ENCODE measurements at regions not wholly inside any gene's neighbourhood (a gene's known extent, or its start where the extent isn't known, plus 50 kb on each side); places are given as distances from the start of the nearest gene placed in this dataset.

DNA sequence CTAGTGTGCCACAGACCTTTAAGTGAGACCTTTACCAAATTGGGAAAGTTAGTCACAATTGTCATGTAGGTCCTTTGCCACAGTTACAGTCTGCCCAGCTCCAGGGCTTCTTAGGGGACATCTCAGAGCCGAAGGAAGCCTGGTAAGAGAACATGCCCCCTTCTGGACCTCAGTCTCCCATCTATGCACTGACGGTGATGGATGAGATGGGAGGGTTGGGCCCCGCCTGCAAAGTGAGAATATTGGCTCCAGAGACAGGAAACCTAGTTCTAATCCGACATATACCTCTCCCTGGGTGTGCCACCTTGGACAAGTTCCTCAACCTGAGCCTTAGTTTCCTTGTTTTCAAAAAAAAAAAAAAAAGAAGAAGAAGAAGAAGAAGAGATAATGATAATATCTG, 85.1 kb upstream of the NAV2 start:
- Histone ChIP-seq H3K27me3 (ENCODE audit: insufficient read depth, poor library complexity, severe bottlenecking) (no peaks in the 10 kb centered on the region), H3K27ac (replicated peaks) (no peak overlapping the region), H3K4me3 (replicated peaks; ENCODE audit: insufficient read depth, low read length) (no peak overlapping the region)
- no peak for DNase-seq (ENCODE audit: low read depth in 1 of 2, low spot score in 1 of 2)
- TF ChIP-seq, protein P1, sequence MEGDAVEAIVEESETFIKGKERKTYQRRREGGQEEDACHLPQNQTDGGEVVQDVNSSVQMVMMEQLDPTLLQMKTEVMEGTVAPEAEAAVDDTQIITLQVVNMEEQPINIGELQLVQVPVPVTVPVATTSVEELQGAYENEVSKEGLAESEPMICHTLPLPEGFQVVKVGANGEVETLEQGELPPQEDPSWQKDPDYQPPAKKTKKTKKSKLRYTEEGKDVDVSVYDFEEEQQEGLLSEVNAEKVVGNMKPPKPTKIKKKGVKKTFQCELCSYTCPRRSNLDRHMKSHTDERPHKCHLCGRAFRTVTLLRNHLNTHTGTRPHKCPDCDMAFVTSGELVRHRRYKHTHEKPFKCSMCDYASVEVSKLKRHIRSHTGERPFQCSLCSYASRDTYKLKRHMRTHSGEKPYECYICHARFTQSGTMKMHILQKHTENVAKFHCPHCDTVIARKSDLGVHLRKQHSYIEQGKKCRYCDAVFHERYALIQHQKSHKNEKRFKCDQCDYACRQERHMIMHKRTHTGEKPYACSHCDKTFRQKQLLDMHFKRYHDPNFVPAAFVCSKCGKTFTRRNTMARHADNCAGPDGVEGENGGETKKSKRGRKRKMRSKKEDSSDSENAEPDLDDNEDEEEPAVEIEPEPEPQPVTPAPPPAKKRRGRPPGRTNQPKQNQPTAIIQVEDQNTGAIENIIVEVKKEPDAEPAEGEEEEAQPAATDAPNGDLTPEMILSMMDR (IDR thresholded peaks at IDR 0.05; ENCODE audit: insufficient read depth, low read length): no peak
- no peak for TF ChIP-seq SPI1 (IDR thresholded peaks at IDR 0.05; ENCODE audit: borderline replicate concordance, low read depth)
- no peak for TF ChIP-seq POLR2AphosphoS5 (IDR thresholded peaks at IDR 0.05; ENCODE audit: low read depth)
- TF ChIP-seq GABPA (IDR thresholded peaks at IDR 0.05; ENCODE audit: low read depth): no peak
- TF ChIP-seq, protein P2, sequence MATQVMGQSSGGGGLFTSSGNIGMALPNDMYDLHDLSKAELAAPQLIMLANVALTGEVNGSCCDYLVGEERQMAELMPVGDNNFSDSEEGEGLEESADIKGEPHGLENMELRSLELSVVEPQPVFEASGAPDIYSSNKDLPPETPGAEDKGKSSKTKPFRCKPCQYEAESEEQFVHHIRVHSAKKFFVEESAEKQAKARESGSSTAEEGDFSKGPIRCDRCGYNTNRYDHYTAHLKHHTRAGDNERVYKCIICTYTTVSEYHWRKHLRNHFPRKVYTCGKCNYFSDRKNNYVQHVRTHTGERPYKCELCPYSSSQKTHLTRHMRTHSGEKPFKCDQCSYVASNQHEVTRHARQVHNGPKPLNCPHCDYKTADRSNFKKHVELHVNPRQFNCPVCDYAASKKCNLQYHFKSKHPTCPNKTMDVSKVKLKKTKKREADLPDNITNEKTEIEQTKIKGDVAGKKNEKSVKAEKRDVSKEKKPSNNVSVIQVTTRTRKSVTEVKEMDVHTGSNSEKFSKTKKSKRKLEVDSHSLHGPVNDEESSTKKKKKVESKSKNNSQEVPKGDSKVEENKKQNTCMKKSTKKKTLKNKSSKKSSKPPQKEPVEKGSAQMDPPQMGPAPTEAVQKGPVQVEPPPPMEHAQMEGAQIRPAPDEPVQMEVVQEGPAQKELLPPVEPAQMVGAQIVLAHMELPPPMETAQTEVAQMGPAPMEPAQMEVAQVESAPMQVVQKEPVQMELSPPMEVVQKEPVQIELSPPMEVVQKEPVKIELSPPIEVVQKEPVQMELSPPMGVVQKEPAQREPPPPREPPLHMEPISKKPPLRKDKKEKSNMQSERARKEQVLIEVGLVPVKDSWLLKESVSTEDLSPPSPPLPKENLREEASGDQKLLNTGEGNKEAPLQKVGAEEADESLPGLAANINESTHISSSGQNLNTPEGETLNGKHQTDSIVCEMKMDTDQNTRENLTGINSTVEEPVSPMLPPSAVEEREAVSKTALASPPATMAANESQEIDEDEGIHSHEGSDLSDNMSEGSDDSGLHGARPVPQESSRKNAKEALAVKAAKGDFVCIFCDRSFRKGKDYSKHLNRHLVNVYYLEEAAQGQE (IDR thresholded peaks at IDR 0.05; ENCODE audit: insufficient replicate concordance, low read depth): no peak

DNA sequence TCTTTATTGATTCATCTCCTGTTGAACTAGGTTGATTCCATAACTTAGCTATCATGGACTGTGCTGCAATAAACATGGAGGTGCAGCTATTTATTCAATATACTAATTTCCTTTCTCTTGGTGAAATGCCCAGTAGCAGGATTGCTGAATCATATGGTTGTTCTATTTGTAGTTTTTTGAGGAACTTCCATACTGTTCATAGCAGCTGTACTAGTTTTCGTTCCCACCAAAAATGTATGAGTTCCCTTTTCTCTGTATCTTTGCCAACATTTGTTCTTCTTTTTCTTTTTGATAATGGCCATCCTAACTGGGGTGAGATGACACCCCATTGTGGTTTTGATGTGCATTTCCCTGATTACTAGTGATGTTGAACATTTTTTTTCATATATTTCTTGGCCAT, 87.2 kb upstream of the NAV2 start:
- DNase-seq (ENCODE audit: low read depth in 1 of 2, low spot score in 1 of 2): peak in 1 of 2 experiments; percentile 3
- no peak overlapping the region for H3K27ac ChIP-seq (replicated peaks)
- H3K4me3 ChIP-seq (replicated peaks; ENCODE audit: insufficient read depth, low read length): no peak overlapping the region
- TF ChIP-seq GABPA (IDR thresholded peaks at IDR 0.05; ENCODE audit: low read depth): no peak
- peak; percentile 59; the same call in 1 of the 2 replicates for TF ChIP-seq SPI1 (IDR thresholded peaks at IDR 0.05; ENCODE audit: borderline replicate concordance, low read depth)
- H3K27me3 ChIP-seq (ENCODE audit: insufficient read depth, poor library complexity, severe bottlenecking): no peaks in the 10 kb centered on the region

DNA sequence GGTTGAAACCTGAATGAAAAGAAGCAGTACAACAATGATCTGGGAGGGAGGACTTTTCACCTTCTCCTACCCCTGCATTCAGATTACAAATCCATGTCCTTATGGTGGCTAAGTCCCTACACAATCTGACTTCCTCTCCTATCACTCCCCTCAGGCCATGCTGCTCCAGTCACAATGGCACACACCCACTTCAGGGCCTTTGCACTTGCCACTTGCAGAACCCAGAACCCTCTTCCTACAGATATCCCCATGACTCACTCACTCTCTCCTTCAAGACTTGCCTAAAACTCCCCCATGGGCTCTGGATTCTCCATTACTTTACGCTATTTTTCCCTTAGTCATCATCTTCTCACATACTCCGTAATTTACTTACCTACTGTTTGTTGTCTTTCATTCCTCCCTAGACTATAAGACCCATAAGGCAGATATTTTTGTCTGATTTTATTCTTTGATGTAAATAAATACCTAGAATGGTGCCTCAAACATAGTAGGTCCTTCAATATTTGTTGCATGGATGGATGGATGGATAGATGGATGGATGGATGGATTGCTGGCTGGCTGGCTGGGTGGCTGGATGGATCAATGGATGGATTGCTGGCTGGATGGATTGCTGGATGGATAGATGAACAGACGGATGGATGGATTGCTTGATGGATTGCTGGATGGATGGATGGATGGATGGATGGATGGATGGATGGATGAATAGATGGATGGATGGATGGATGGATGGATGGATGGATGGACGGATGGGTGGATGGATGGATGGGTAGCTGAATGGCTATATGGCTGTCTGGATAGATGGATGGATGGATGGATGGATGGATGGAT, 94.7 kb upstream of the NAV2 start:
- Histone ChIP-seq H3K27ac (replicated peaks) (no peak overlapping the region), H3K27me3 (ENCODE audit: insufficient read depth, poor library complexity, severe bottlenecking) (no peaks in the 10 kb centered on the region), H3K4me3 (replicated peaks; ENCODE audit: insufficient read depth, low read length) (no peak overlapping the region)
- no peak for TF ChIP-seq GABPA (IDR thresholded peaks at IDR 0.05; ENCODE audit: low read depth)
- no peak for TF ChIP-seq POLR2AphosphoS5 (IDR thresholded peaks at IDR 0.05; ENCODE audit: low read depth)
- TF ChIP-seq, protein P1 (IDR thresholded peaks at IDR 0.05; ENCODE audit: insufficient read depth, low read length): no peak
- TF ChIP-seq, protein P2 (IDR thresholded peaks at IDR 0.05; ENCODE audit: insufficient replicate concordance, low read depth): no peak
- TF ChIP-seq SPI1 (IDR thresholded peaks at IDR 0.05; ENCODE audit: borderline replicate concordance, low read depth): no peak
- no peak for DNase-seq (ENCODE audit: low read depth in 1 of 2, low spot score in 1 of 2)

DNA sequence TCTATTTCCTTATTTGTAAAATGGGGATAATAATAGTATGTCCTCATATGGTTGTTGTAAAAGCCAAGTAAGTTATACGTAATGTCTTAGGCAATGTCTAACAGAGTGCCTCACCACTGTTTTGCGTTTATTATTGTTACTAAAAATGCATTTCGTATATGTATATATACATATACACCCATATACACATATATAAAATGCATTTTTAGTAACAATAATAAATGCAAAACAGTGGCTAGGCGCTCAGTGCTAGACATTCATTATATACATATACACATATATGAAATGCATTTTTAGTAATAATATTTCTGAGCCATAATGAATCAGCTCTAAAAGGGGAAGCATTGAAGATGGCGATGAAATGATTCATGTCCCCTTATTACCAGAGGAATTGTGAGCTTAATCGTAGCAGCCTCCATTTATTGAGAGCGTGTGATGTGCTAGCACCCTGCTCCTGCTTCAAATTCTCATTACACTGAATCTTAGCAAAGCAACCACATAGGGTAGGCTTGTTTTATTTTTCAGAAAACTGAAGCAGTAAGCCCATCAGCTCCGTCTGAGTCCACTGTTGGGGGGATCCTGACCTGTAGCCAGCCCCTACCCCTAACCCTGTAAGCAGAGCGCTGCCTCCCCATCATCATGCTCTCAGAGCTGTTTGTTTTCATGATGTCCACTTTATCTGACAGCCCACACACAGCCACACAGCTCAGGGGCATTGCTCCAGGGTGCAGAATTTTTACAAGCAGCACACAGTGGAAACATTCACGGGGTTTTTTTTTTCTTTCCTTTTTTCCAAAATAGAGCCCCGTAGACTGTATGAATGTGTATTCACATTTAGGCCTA, 97.1 kb upstream of the NAV2 start:
- TF ChIP-seq GABPA (IDR thresholded peaks at IDR 0.05; ENCODE audit: low read depth) (no peak), SPI1 (IDR thresholded peaks at IDR 0.05; ENCODE audit: borderline replicate concordance, low read depth) (no peak), POLR2AphosphoS5 (IDR thresholded peaks at IDR 0.05; ENCODE audit: low read depth) (no peak)
- TF ChIP-seq, protein P2 (IDR thresholded peaks at IDR 0.05; ENCODE audit: insufficient replicate concordance, low read depth): no peak
- TF ChIP-seq, protein P1 (IDR thresholded peaks at IDR 0.05; ENCODE audit: insufficient read depth, low read length): no peak
- DNase-seq (ENCODE audit: low read depth in 1 of 2, low spot score in 1 of 2): no peak
- no peak overlapping the region for H3K27ac ChIP-seq (replicated peaks)
- H3K4me3 ChIP-seq (replicated peaks; ENCODE audit: insufficient read depth, low read length): no peak overlapping the region
- H3K27me3 ChIP-seq (ENCODE audit: insufficient read depth, poor library complexity, severe bottlenecking): no peaks in the 10 kb centered on the region

All from HL-60 (cell line).